ENCODE measurements at regions not wholly inside any gene's neighbourhood (a gene's known extent, or its start where the extent isn't known, plus 50 kb on each side); places are given as distances from the start of the nearest gene placed in this dataset.

- TF ChIP-seq CTCF (conservative IDR thresholded peaks at IDR 0.05; ENCODE audit: low read depth, low read length) (no peak), EZH2 (IDR thresholded peaks at IDR 0.05; ENCODE audit: borderline replicate concordance, low read depth, low read length, poor library complexity, severe bottlenecking) (no peak)
These were observed 141.9 kb downstream of the TEX29 start for GRCh38 chr13:111462221-111462764.
